HG03025 (cell line): ENCODE measurements at regions not wholly inside any gene's neighbourhood (a gene's known extent, or its start where the extent isn't known, plus 50 kb on each side); places are given as distances from the start of the nearest gene placed in this dataset.

Experiments used
- ATAC-seq: cut with Tn5 transposase; IDR thresholded peaks from one replicate; pipeline ENCODE4 v1.9.1; 2021; ENCODE audit warnings: mild to moderate bottlenecking, moderate library complexity; ENCODE audit not compliant: unreplicated experiment, low FRiP score

GRCh38 chr10:44835300-44835699, 75.8 kb upstream of the TMEM72 start:
- no peak for ATAC-seq

DNA sequence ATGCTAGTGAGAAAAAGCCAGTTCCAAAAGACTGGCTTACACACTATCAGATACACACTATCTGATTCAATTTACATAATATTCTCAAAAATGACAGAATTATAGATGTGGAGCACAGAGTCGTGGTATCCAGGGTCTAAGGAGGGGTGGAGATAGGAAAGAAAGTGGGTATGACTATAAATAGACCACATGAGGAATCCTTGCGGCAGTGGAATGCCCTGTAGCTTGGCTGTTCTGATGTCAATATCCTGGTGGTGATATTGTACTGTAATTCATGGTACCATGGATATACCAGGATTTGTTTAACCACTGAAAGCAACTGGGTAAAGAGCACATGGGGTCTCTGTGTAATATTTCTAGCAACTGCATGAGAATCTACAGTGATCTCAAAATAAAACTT, 67.7 kb upstream of the TMEM72 start:
- ATAC-seq = no peak

DNA sequence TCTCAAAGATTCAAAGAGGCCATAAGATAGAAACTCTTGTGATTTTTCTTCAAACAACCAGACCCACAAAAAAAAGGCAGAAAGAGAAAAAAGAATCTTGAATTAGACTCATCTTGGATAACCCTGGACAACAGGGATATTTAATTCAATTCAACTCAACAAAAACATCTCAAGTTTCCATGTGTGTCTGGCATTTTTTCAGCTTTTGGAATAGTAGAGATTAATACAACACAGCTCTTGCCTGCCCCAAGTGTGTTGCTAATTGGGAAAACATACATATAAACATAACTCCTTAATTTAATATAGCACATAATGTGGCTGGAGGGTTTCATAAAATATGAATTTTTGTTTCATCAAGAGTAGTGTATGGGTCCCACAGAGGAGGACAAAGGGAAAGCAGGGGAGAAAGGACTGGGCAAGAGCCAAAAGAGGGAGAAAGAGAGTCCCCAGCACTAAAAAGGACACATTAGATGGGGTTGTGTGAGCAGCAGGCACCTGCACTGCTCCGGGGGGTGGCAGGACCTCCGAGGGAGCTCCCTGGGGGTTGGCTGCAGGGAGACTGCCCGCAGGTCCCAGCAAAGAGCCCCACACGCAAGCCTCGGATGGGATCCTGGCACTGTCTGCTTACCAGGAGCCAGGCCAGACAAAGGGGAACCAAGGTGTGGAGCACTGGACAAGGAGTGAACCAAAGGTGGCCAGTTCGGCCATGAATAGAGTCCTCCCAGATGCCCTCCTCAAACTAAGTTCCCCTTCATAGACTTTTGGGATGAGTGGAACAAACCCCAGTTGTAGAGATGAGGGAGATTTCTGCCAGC, 65.6 kb upstream of the TMEM72 start:
- ATAC-seq = no peak

GRCh38 chr10:44847110-44847509, 64.0 kb upstream of the TMEM72 start:
- ATAC-seq = no peak

- no peak for ATAC-seq
Observed at GRCh38 chr10:44848211-44848610, 62.9 kb upstream of the TMEM72 start.

DNA sequence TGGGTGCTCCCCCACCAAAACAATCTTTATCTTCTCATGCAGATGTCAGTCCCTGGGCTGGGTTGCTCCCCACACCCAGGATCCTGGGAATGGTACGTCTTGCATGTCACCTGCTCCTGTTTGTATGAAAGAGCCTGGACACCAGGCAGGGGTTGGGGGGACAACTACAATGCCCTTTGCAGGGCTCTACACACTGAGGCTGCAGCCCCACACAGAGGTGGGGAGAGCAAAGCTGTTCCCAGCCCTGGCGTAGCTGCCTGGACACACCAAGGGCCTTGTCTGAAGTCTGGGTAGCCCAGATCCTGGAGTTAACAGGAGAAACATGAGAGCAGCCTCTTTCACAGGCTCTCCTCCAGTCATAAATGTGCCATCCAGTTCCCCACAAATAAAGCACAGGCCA, 61.2 kb upstream of the TMEM72 start:
- ATAC-seq = no peak

DNA sequence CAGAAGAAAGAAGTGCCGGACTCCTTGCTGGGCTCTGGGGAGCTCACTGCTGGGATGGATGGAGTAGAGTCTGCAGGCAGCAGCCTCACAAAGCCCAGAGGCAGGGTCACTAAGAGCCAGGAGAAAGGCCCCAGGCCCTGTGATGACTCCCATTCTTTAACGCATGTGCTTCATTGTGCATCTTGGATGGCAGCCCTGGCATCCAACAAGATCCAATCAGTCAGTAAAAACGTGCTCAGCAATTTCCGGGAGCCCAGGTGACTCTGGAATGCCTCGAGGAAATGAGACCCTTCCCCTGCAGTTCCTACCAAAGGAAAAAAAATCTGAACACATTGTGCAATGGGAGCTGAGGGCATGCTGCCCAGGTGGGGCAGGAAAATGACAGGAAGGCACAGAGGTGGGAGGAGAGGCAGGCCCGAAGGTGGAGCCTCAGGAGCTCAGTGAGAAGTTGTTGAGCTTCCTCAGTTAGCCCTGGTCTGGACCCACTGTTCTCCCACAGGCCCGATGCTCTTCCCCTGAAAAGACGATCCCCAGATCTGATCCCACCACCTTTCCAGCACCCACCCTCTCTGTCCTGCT, 60.7 kb upstream of the TMEM72 start:
- no peak for ATAC-seq

DNA sequence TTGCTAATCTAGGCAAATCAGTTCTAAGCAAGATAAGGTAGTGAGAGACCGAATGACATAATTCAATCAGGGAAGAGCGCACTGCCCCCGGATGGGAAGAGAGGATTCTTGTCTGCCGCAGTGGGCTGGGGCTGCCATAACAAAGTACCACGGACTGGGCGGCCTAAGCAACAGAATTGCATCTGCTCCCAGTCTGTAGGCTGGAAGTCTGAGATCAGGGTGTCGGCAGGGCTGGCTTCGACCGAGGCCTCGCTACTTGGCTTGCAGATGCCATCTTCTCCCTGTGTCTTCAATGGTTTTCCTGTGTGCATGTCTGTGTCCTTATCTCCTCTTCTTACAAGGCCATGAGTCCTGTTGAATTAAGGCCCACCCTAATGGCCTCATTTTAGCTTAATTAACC, 59.7 kb upstream of the TMEM72 start:
- no peak for ATAC-seq

GRCh38 chr10:44851881-44852280, 59.3 kb upstream of the TMEM72 start:
- no peak for ATAC-seq

- ATAC-seq = no peak
Observed at GRCh38 chr10:44853148-44853734, 57.9 kb upstream of the TMEM72 start.

GRCh38 chr10:44853796-44854195, 57.3 kb upstream of the TMEM72 start:
- no peak for ATAC-seq

GRCh38 chr10:44854693-44855350, 56.3 kb upstream of the TMEM72 start:
- ATAC-seq = no peak

DNA sequence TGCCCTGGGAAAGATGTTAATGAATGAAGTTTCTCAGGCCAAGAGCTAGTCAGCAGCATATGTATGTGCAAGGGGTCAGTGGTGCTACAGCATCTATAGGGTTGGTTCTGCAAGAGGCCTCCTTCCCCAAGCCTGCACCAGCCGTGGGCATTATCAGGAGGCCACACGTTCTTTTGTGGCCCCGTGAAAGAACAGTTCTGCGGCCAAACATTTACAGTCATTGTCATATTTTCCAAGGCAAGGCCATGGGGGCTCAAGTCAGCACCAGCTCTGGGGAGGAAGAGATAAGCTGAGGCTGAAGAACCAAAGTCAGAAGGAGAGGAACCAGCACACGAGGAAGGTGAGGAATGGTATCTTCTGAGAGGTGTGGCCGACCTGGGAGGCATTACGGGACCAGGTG, 54.4 kb upstream of the TMEM72 start:
- no peak for ATAC-seq

- ATAC-seq = peak; percentile 68
Observed at GRCh38 chr10:44857363-44858016, 53.6 kb upstream of the TMEM72 start.

GRCh38 chr10:44858017-44858371, 53.1 kb upstream of the TMEM72 start:
- no peak for ATAC-seq

GRCh38 chr10:44858988-44859387, 52.1 kb upstream of the TMEM72 start:
- no peak for ATAC-seq

- no peak for ATAC-seq
Observed at GRCh38 chr10:44859546-44860285, 51.4 kb upstream of the TMEM72 start.

- no peak for ATAC-seq
Observed at GRCh38 chr10:44860811-44861736, 50.1 kb upstream of the TMEM72 start.
